Caco-2 (cell line): ENCODE measurements at regions not wholly inside any gene's neighbourhood (a gene's known extent, or its start where the extent isn't known, plus 50 kb on each side); places are given as distances from the start of the nearest gene placed in this dataset.

Experiments used
- BruUV-seq: library from RNA; stranded (reverse); fragments of 400-500 nt; replicated peaks from 2 replicates; lab custom pipeline; 2021; lab: Mats Ljungman, UMichigan
- CTCF ChIA-PET: fragments of 300-600 bp; sonication (Branson Sonifier 250); formaldehyde crosslinking; loops from one replicate; lab custom pipeline; 2022; ENCODE audit warnings: antibody characterized with exemption; lab: Charles Lee
- POLR2A ChIA-PET: fragments of 300-600 bp; sonication (Branson Sonifier 250); formaldehyde crosslinking; loops from one replicate; lab custom pipeline; 2022; ENCODE audit warnings: antibody characterized with exemption; lab: Charles Lee
- DNase-seq, 2 experiments: peaks; one replicate each; pipeline versions ENCODE4 v3.0.0 to v3.0.0-alpha.2; 2020 to 2022
- H3K27me3 ChIP-seq: replicated peaks from 2 replicates; pipeline ENCODE4 v1.6.0; 2011; ENCODE audit warnings: low read length; ENCODE audit not compliant: control insufficient read depth, insufficient read depth
- H3K36me3 ChIP-seq: 2 replicates; pipeline ENCODE4 v1.5.1; 2011; ENCODE audit warnings: low read length; ENCODE audit not compliant: control insufficient read depth, insufficient read depth
- H3K4me1 ChIP-seq: fragments of 250-450 bp; sonication (Bioruptor Pico); 2 replicates; pipeline ENCODE4 v1.5.1; 2020; ENCODE audit warnings: mild to moderate bottlenecking
- H3K4me3 ChIP-seq: 2 replicates; pipeline ENCODE4 v1.5.1; 2011; ENCODE audit warnings: low read depth, mild to moderate bottlenecking, control low read depth, low read length
- H3K9me3 ChIP-seq: fragments of 250-450 bp; sonication (Bioruptor Pico); 2 replicates; pipeline ENCODE4 v1.5.1; 2020; ENCODE audit warnings: mild to moderate bottlenecking, moderate library complexity
- H3K27ac Mint-ChIP-seq: one replicate; pipeline ENCODE4 v1.8.0; 2022; ENCODE audit warnings: mixed read lengths; ENCODE audit not compliant: unreplicated experiment
- H3K27me3 Mint-ChIP-seq: one replicate; pipeline ENCODE4 v1.8.0; 2022; ENCODE audit warnings: mixed read lengths; ENCODE audit not compliant: insufficient read depth, unreplicated experiment
- H3K36me3 Mint-ChIP-seq: one replicate; pipeline ENCODE4 v1.8.0; 2022; ENCODE audit warnings: mild to moderate bottlenecking, mixed read lengths; ENCODE audit not compliant: insufficient read depth, unreplicated experiment
- H3K4me1 Mint-ChIP-seq: one replicate; pipeline ENCODE4 v1.8.0; 2022; ENCODE audit warnings: low read depth, mixed read lengths; ENCODE audit not compliant: unreplicated experiment
- H3K4me3 Mint-ChIP-seq: one replicate; pipeline ENCODE4 v1.8.0; 2022; ENCODE audit warnings: mild to moderate bottlenecking, moderate library complexity, mixed read lengths; ENCODE audit not compliant: unreplicated experiment
- H3K9me3 Mint-ChIP-seq: one replicate; pipeline ENCODE4 v1.8.0; 2022; ENCODE audit warnings: mixed read lengths; ENCODE audit not compliant: unreplicated experiment
- CTCF ChIP-seq, 2 experiments: fragments of 200-600 bp in 1 of 2; IDR thresholded peaks; 1 replicate in 1 of 2; 2 replicates in 1 of 2; pipeline versions ENCODE4 v1.5.1 to v1.8.0; 2011 to 2022; ENCODE audit warnings: antibody characterized with exemption in 1 of 2, control low read depth in 1 of 2, inconsistent platforms in 1 of 2, low read depth in 1 of 2, low read length in 1 of 2, mild to moderate bottlenecking in 1 of 2, moderate library complexity in 1 of 2; ENCODE audit not compliant: insufficient read depth in 1 of 2, severe bottlenecking in 1 of 2, unreplicated experiment in 1 of 2
- intact Hi-C: fragments of 100-400 bp; cut with micrococcal nuclease; formaldehyde crosslinking; loops from one replicate; pipeline ENCODE4 v1.10.0; 2022; ENCODE audit not compliant: unreplicated experiment

DNA sequence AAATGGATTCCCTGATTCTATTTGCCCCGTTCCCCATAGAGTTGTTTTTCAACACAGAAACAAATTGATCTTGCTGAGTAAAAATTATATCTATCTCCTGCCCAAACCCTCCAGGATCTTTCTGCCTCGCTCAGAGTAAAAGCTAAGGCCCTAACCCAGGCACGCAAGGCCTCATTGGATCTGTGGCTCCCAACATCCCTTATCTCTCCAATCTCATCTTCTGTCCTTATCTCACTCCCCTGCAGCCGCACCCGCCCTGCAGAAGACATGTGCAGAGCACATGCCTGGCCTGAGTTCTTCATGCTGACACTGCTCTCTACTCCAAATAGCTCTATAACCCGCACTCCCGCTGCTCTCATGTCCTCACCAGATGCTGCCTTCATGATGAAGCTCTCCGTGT is 543.8 kb upstream of the ZFP42 start:
- Histone ChIP-seq H3K4me1 (no peaks in the 10 kb centered on the region), H3K4me3 (no peak overlapping the region), H3K9me3 (no peaks in the 10 kb centered on the region), H3K27me3 (no peaks in the 10 kb centered on the region), H3K36me3 (no peaks in the 10 kb centered on the region)
- Mint-ChIP-seq H3K4me1 (no peaks in the 10 kb centered on the region), H3K27ac (no peak overlapping the region), H3K4me3 (no peak overlapping the region), H3K9me3 (no peaks in the 10 kb centered on the region), H3K36me3 (no peaks in the 10 kb centered on the region), H3K27me3 (peaks cover 6% of the 10 kb centered on the region)
- CTCF ChIA-PET, result no interaction called here
- no peak for TF ChIP-seq CTCF (IDR thresholded peaks at IDR 0.05; ENCODE audit: insufficient read depth in 1 of 2, low read depth in 1 of 2, low read length in 1 of 2, severe bottlenecking in 1 of 2, unreplicated experiment in 1 of 2)
- intact Hi-C loops, result no loop called here
- no peak for DNase-seq
- BruUV-seq, result no TSS peak
- POLR2A ChIA-PET, result no interaction called here

- DNase-seq, result no peak
- Mint-ChIP-seq H3K27ac (no peak overlapping the region), H3K27me3 (peaks cover 4% of the 10 kb centered on the region), H3K36me3 (no peaks in the 10 kb centered on the region), H3K9me3 (no peaks in the 10 kb centered on the region), H3K4me1 (no peaks in the 10 kb centered on the region), H3K4me3 (no peak overlapping the region)
- intact Hi-C loops, result no loop called here
- Histone ChIP-seq H3K36me3 (no peaks in the 10 kb centered on the region), H3K4me1 (no peaks in the 10 kb centered on the region), H3K9me3 (no peaks in the 10 kb centered on the region), H3K27me3 (no peaks in the 10 kb centered on the region), H3K4me3 (no peak overlapping the region)
- no TSS peak for BruUV-seq
- ChIA-PET POLR2A (no interaction called here), CTCF (no interaction called here)
- TF ChIP-seq CTCF (IDR thresholded peaks at IDR 0.05; ENCODE audit: insufficient read depth in 1 of 2, low read depth in 1 of 2, low read length in 1 of 2, severe bottlenecking in 1 of 2, unreplicated experiment in 1 of 2), result no peak
These were observed 535.6 kb upstream of the ZFP42 start for GRCh38 chr4:187460016-187460415.

- Mint-ChIP-seq H3K4me3 (no peak overlapping the region), H3K9me3 (no peaks in the 10 kb centered on the region), H3K27me3 (peaks cover 7% of the 10 kb centered on the region), H3K27ac (no peak overlapping the region), H3K4me1 (no peaks in the 10 kb centered on the region), H3K36me3 (no peaks in the 10 kb centered on the region)
- no TSS peak for BruUV-seq
- POLR2A ChIA-PET, result no interaction called here
- no peaks in the 10 kb centered on the region for H3K36me3 ChIP-seq
- no peak overlapping the region for H3K4me3 ChIP-seq
- no peaks in the 10 kb centered on the region for H3K27me3 ChIP-seq
- no peaks in the 10 kb centered on the region for H3K4me1 ChIP-seq
- H3K9me3 ChIP-seq, result no peaks in the 10 kb centered on the region
- CTCF ChIA-PET, result no interaction called here
- intact Hi-C loops, result no loop called here
- no peak for TF ChIP-seq CTCF (IDR thresholded peaks at IDR 0.05; ENCODE audit: insufficient read depth in 1 of 2, low read depth in 1 of 2, low read length in 1 of 2, severe bottlenecking in 1 of 2, unreplicated experiment in 1 of 2)
- no peak for DNase-seq
These were observed 531.0 kb upstream of the ZFP42 start for GRCh38 chr4:187464573-187464972.
